ENCODE measurements at regions not wholly inside any gene's neighbourhood (a gene's known extent, or its start where the extent isn't known, plus 50 kb on each side); places are given as distances from the start of the nearest gene placed in this dataset.
"Not testable (repeated sequence)": the region's sequence is repeated elsewhere in the genome, so short reads cannot be mapped to it uniquely, and the experiment has no call there.

GRCh38 chr3:109920749-109921148 is 583.4 kb upstream of the DPPA4 start:
- no peak for ATAC-seq

GRCh38 chr3:109921509-109921908 is 584.2 kb upstream of the DPPA4 start:
- no peak for ATAC-seq

DNA sequence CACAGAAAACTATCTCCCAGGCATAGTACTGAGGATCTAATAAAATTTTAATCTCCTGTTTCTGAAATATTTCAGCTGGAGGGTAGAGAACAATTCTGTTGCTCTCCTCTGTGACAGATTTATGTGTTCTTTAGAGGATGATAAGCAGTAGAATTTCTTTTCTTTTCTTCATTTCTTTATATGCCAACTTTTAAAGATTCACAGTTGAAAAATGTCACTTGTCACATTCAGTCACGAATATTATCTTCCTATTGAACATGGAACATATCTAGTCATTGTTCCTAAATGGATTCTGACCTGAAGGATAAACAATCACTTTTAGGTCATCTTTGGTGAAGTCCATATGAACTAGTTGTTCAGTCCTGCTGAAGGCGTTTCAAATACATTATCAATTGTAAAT is 585.5 kb upstream of the DPPA4 start:
- ATAC-seq, result no peak

DNA sequence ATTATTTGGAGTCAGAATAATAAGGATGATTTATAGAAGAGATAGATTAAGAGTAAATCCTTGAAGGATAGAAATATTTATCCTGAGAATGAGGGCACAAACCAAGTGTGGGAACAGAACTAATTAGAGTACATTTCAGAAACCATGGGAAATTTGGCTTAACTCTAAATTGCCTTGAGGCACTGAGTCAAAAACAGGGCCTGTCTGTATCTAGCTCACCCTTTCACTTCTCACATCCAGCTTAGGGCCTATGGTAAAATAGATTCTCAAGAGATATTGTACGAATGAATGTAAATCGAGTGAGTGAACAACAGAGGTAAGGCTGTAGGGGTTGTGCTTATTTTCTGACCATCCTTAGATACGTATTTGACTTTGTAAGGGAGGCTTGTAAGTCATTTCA is 586.1 kb upstream of the DPPA4 start:
- no peak for ATAC-seq

GRCh38 chr3:109924196-109924595 is 586.9 kb upstream of the DPPA4 start:
- ATAC-seq, result no peak

- ATAC-seq, result no peak
Measured at GRCh38 chr3:109926376-109926775, 589.0 kb upstream of the DPPA4 start.

GRCh38 chr3:109927161-109927560 is 589.8 kb upstream of the DPPA4 start:
- ATAC-seq, result peak; percentile 76

- no peak for ATAC-seq
Measured at GRCh38 chr3:109927726-109928125, 590.4 kb upstream of the DPPA4 start.

- ATAC-seq, result no peak
Measured at GRCh38 chr3:109930582-109930981, 593.2 kb upstream of the DPPA4 start.

GRCh38 chr3:109933576-109933975 is 596.2 kb upstream of the DPPA4 start:
- ATAC-seq, result no peak

GRCh38 chr3:109939817-109940216 is 602.5 kb upstream of the DPPA4 start:
- no peak for ATAC-seq

DNA sequence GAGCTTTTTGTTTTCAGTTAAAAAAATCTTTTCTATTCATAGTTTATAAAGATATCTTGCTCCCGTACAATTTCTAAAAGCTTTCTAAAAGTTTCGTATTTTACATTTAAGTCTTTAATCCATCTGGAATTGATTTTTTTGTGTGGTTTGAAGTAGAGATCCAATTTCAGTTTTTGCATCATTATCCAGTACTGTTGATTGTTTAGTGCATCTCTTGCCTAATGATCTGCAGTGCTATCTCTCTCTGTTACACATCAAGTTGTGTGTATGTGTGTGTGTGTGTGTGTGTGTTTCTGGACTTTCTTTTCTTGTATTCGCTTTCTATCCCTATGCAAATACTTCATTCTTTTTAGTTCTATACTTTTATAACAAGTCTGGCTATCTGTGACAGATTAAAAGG is 605.8 kb upstream of the DPPA4 start:
- ATAC-seq, result no peak

DNA sequence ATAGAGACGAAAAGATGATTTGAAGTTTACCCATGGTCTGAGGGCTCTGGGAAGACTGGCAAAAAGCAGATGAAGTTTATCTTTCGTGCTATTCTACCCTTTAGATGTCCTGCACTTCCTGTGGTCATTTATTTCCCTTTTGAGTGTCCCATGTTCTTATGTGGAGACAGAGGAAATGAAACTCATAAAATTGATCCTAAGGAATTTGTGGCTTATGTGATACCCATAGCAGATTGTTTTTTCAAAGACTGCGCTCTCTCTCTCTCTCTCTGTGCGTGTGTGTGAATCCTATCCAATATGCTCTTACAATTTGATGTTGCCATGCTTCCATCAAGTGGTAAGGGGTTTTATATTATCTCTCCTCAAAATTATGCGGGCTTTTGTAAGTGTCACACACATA is 607.5 kb upstream of the DPPA4 start:
- ATAC-seq, result no peak

DNA sequence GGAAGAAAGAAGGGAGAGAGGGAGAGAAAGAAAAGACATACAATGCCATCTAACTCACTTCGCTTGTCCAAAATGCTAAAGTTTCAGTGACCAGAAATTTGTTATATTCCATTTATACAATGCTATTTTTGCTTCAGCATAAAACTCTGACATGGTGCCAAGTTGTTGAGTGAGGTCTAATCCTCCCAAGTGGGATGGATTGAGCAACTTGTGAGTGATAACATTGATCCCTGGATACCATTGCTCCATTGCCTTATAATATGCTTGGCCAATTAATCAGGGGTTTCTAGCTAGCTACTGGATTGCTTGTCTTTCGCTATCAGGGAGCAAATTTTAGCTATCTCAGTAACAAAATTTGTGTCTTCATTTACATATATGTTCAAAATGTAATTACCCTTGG is 615.6 kb upstream of the DPPA4 start:
- ATAC-seq, result no peak

DNA sequence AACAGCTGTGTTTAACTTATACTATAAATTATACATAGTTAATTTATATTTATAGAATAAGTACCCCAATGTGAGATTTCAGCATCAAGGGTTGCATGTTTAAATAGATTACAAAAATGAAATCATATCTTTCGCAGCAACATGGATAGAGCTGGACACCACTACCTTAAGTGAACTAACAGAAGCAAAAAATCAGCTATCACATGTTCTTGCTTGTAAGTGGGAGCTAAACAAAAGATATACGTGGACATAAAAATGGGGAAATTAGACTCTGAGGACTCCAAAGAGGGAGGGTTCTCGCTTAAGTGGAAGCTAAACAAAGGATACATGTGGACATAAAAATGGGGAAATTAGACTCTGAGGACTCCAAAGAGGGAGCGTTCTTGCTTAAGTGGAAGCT is 626.5 kb upstream of the DPPA4 start:
- ATAC-seq, result no peak

DNA sequence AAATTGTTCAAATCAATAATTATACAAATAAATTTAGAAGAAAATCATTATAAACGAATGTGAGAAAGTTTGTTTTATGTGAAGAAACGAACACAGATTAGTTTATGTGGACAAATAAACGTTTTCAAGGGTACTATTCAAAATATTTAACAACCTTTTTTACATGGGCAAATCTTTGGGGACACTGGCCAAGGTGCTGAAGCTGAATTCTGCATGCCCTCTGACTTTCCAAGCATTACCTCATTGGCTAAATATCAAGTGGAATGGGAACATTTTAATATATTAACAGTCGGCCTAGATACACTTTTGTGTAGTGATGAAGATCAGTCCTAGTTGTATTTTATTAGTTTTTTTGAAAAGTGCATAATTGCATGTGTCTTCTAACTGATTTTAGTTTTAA is 636.4 kb upstream of the DPPA4 start:
- no peak for ATAC-seq

DNA sequence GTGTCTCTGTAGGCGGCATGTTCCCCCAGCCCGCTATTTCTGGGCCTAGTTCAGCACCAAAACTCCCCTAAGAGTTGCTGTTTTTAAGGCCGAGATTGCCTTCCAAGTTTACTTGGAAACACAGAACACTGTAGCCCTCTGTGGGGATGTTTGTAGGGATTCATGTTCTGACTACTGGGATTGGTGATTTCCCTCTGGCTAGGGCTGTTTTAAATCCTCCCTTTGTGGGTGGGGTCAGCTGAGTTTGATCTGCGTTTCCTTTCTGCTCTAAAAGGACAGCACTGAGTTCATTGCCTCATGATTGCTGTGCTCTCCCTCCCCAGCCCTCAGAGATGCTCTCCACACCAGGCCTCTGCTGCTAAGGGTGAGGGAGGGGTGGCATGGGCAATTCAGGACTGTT is 640.6 kb upstream of the DPPA4 start:
- no peak for ATAC-seq

GRCh38 chr3:109982201-109982600 is 644.9 kb upstream of the DPPA4 start:
- no peak for ATAC-seq

- ATAC-seq, result no peak
Measured at GRCh38 chr3:109984976-109985375, 647.6 kb upstream of the DPPA4 start.

DNA sequence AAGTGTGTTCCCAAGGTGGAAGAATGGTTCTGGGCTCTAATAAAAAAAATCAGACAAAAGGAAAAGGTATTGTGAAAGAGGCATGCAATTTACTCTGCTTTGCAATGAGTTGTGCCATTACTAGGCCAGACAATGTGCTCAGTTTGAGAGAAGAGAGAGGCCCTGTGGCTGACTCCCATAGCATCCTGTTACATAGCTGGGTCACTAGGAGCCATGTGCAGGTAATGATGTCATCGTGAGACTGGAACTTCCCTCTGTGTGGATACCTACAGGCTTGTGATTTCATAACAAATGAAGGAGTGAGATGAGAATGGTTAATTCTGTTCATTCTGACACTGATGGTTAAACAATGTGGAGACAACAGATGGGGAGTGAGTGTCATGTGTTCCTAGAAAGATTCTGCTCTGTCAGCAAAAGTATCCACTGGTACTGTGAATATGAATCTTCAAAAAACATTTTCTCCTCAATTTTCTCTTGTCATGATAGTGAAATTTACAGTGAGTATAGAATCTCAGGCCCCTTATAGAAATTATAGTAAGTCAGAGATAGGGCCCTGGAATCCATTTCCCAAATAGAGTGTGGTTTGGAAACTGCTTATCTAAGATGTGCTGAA is 648.7 kb upstream of the DPPA4 start:
- ATAC-seq, result no peak

DNA sequence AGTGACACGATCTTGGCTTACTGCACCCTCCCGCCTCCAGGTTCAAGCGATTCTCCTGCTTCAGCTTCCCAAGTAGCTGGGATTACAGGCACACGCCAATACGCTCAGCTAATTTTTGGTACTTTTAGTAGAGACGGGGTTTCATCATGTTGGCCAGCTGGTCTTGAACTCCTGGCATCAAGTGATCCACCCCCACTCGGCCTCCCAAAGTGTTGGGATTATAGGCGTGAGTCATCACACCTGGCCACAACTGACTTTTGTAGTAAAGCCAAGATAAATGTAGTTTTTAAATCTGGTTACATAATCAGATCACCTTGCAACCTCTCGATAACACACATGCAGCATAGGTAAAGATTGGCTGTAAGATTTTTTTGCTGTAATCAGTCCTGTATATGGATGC is 657.5 kb upstream of the DPPA4 start:
- ATAC-seq, result no peak

DNA sequence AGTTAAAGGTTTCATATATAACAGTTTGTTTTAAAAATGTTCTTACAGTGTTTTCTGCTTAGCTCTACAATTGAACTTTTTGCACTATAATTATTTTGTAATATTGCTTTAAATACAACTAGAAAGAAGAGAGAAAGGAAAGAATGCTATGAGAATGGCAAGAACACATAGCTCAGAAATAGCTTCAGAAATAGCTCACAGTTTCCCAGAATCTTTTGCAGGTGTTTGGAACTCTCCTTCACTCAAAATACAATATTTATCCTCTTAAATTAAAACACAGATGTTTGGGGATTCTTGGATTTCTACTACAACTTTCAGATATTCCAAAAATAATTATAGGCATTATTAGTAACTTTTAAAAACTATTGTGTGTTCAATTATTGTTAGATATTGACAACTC is 658.0 kb upstream of the DPPA4 start:
- ATAC-seq, result no peak

DNA sequence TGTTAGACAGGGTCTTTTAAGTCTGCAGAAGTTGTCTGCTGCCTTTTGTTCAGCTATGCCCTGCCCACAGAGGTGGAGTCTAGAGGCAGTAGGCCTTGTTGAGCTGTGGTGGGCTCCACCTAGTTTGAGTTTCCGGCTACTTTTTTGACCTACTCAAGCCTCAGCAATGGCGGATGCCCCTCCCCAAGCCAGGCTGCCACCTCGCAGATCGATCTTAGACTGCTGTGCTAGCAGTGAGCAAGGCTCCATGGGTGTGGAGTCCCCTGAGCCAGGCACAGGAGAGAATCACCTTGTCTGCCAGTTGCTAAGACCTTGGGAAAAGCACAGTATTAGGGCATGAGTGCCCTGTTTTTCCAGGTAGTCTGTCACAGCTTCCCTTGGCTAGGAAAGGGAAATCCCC is 664.6 kb upstream of the DPPA4 start:
- ATAC-seq, result not testable (repeated sequence)

DNA sequence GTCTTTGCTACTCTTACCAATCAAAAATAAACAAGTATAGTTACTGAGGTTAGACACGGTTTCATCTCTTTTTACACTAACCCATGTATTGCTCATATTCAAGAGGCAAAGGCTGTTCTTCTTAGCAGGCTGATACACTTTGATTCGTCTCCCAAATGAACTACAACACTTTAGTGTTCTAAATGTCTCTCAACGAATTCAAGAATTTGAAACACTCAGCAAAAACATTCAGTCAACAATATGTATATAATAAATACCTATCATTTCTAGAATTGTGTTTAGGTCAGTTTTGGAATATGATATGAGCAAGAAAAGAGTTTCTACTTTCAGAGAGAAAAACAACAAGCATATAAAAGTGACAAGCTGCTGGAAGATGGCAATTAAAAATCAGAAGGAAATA is 669.6 kb upstream of the DPPA4 start:
- ATAC-seq, result no peak

- no peak for ATAC-seq
Measured at GRCh38 chr3:110015231-110015963, 678.1 kb upstream of the DPPA4 start.
